ENCODE measurements at regions not wholly inside any gene's neighbourhood (a gene's known extent, or its start where the extent isn't known, plus 50 kb on each side); places are given as distances from the start of the nearest gene placed in this dataset.

GRCh38 chr21:28228636-28228995 lies 764.1 kb downstream of the LTN1 start:
- Histone ChIP-seq H3K36me3 (no peaks in the 10 kb centered on the region), H3K4me3 (ENCODE audit: low read depth, low read length) (no peak overlapping the region), H3K9me3 (ENCODE audit: severe bottlenecking) (no peaks in the 10 kb centered on the region), H3K27me3 (ENCODE audit: insufficient read depth, low read depth, severe bottlenecking) (peaks cover 77% of the 10 kb centered on the region), H3K27ac (no peak overlapping the region)
- DNase-seq: no peak
- TF ChIP-seq, protein P1, sequence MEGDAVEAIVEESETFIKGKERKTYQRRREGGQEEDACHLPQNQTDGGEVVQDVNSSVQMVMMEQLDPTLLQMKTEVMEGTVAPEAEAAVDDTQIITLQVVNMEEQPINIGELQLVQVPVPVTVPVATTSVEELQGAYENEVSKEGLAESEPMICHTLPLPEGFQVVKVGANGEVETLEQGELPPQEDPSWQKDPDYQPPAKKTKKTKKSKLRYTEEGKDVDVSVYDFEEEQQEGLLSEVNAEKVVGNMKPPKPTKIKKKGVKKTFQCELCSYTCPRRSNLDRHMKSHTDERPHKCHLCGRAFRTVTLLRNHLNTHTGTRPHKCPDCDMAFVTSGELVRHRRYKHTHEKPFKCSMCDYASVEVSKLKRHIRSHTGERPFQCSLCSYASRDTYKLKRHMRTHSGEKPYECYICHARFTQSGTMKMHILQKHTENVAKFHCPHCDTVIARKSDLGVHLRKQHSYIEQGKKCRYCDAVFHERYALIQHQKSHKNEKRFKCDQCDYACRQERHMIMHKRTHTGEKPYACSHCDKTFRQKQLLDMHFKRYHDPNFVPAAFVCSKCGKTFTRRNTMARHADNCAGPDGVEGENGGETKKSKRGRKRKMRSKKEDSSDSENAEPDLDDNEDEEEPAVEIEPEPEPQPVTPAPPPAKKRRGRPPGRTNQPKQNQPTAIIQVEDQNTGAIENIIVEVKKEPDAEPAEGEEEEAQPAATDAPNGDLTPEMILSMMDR (IDR thresholded peaks at IDR 0.05; ENCODE audit: low read depth, low read length): no peak

DNA sequence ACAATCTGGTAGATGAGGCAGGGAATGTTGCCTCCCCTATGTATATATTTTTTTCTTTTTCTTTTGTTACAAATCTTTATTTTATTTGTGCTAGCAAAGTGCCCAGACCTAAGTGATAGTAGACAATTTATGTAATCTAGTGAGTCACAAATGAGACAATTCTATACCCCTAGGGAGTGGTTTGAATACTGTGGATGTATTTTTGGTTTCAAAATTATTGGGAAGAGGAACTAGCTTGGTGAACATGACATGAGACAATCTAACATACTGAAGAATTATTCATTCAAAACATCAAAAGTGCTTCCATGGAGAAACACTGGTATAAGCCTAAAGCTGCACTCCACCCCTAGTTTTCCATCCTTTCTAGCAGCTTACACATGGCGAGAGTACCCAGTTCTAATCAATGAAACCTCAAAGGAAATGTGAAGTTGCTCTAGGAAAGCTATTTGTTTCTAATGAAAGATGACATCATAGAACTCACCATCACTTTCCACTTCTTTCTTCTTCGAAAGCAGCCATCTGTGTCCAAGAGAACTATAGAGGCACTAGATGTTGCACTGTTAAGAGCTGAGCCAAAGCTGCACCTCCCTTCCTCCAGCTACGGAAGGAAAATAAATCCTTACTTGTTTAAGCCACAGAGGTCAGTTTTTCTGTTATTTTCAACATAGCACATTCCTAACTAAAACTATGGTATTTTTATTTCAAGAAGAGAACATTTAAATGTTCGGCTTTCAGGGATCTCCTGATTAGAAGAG lies 764.6 kb downstream of the LTN1 start:
- Histone ChIP-seq H3K27ac (no peak overlapping the region), H3K4me3 (ENCODE audit: low read depth, low read length) (no peak overlapping the region), H3K9me3 (ENCODE audit: severe bottlenecking) (no peaks in the 10 kb centered on the region), H3K27me3 (ENCODE audit: insufficient read depth, low read depth, severe bottlenecking) (peaks cover 77% of the 10 kb centered on the region), H3K36me3 (no peaks in the 10 kb centered on the region)
- DNase-seq: no peak
- TF ChIP-seq, protein P1 (IDR thresholded peaks at IDR 0.05; ENCODE audit: low read depth, low read length): no peak

GRCh38 chr21:28226563-28226962 lies 766.1 kb downstream of the LTN1 start:
- H3K4me3 ChIP-seq (ENCODE audit: low read depth, low read length): no peak overlapping the region
- H3K27me3 ChIP-seq (ENCODE audit: insufficient read depth, low read depth, severe bottlenecking): peaks cover 71% of the 10 kb centered on the region
- H3K27ac ChIP-seq: no peak overlapping the region
- no peaks in the 10 kb centered on the region for H3K36me3 ChIP-seq
- DNase-seq: no peak
- TF ChIP-seq, protein P1 (IDR thresholded peaks at IDR 0.05; ENCODE audit: low read depth, low read length): no peak
- H3K9me3 ChIP-seq (ENCODE audit: severe bottlenecking): no peaks in the 10 kb centered on the region

GRCh38 chr21:28224191-28224726 lies 768.4 kb downstream of the LTN1 start:
- DNase-seq: no peak
- Histone ChIP-seq H3K27me3 (ENCODE audit: insufficient read depth, low read depth, severe bottlenecking) (peaks cover 66% of the 10 kb centered on the region), H3K4me3 (ENCODE audit: low read depth, low read length) (no peak overlapping the region), H3K9me3 (ENCODE audit: severe bottlenecking) (no peaks in the 10 kb centered on the region), H3K36me3 (no peaks in the 10 kb centered on the region), H3K27ac (no peak overlapping the region)
- TF ChIP-seq, protein P1 (IDR thresholded peaks at IDR 0.05; ENCODE audit: low read depth, low read length): no peak

GRCh38 chr21:28221984-28222383 lies 770.7 kb downstream of the LTN1 start:
- Histone ChIP-seq H3K4me3 (ENCODE audit: low read depth, low read length) (no peak overlapping the region), H3K9me3 (ENCODE audit: severe bottlenecking) (no peaks in the 10 kb centered on the region), H3K27ac (no peak overlapping the region), H3K36me3 (no peaks in the 10 kb centered on the region), H3K27me3 (ENCODE audit: insufficient read depth, low read depth, severe bottlenecking) (peaks cover 49% of the 10 kb centered on the region)
- TF ChIP-seq, protein P1 (IDR thresholded peaks at IDR 0.05; ENCODE audit: low read depth, low read length): no peak
- DNase-seq: no peak

DNA sequence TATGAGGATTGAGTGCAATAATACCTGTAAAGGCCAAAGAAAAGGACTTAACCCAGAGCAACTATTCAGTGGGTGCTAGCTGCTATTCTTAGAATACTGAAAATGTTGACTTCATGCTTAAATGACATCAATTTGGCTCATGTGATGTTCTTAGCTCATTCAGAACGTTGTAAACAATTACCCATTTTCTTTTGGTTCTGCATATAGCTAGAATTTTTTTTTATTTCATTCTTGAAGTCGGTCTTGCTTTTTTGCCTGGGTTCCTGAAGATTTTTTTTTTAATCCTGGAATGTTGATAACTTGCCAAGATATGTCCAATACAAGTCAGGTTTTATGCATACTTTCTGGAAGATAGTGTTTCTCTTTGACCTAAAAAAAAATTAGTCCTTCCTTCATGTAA lies 772.0 kb downstream of the LTN1 start:
- TF ChIP-seq, protein P1 (IDR thresholded peaks at IDR 0.05; ENCODE audit: low read depth, low read length): no peak
- Histone ChIP-seq H3K27me3 (ENCODE audit: insufficient read depth, low read depth, severe bottlenecking) (peaks cover 46% of the 10 kb centered on the region), H3K36me3 (no peaks in the 10 kb centered on the region), H3K4me3 (ENCODE audit: low read depth, low read length) (no peak overlapping the region), H3K9me3 (ENCODE audit: severe bottlenecking) (no peaks in the 10 kb centered on the region), H3K27ac (no peak overlapping the region)
- DNase-seq: no peak
